Activated CD4-positive, alpha-beta T cell treated with anti-CD3 and anti-CD28 coated beads, Interleukin-2, Interleukin-6, amounts not matched to agents 100 ng/mL and 50 ng/mL, durations not matched to agents 16 hours and 8 hours (primary cell): ENCODE measurements at regions not wholly inside any gene's neighbourhood (a gene's known extent, or its start where the extent isn't known, plus 50 kb on each side); places are given as distances from the start of the nearest gene placed in this dataset.

ENCODE experiments used
- DNase-seq: peaks from one replicate; pipeline ENCODE4 v3.0.0-alpha.2; 2020

DNA sequence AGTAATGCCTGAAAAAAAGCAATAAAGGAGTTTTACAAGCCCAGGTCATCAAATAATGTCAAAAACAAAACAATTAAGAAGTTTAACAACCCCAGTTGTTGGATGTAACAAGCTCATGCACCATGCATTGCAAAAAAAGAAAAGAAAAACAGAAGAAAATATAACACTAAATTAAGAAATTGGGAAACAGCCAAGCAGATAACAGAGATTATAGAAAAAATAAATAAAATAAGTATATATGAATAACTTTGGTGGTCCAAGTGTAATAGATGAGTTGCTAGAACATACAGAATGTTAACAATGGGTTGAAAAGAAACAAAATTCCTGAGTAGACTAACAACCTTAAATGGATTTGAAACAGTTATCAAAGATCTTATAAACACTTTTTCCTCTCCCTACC, 573.1 kb upstream of the SOX11 start:
- DNase-seq: no peak

DNA sequence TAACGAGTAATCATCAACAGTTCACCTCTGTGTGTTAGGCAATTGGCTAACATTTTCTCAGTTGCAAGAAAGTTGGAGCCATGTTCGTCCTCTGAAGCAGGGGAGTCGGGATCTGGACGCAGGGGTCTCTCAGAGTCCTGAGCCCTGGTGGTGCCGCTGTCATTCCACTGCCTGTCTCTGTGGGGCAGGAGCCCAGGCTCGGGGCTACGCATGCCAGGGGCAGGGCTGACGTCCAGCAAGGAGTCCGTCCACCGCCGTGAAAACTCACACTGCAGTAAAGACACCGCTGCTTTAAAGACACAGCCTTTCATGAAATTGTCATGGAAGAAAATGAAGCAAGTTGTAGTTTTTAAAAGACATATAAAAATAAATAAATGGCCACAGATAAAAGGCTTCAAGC, 571.1 kb upstream of the SOX11 start:
- DNase-seq: no peak

DNA sequence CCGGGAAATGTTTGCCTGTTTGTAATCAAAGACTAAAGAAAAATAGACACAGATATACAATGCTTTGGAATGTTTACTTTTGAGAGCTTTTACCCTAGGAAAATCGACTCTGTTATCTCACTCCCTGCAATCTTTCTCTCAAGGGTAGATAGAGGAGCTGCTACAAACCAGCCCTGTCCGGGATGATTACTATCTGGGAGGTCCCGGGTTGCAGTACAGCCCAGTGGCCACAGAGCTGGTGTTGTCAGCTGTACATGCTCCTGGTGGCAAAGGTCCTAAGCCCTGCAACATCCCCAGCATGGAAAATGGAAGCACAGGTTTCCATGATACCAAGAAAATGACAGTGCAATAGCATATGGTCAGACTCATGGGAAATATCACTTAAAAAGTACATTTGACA, 570.5 kb upstream of the SOX11 start:
- DNase-seq: no peak

DNA sequence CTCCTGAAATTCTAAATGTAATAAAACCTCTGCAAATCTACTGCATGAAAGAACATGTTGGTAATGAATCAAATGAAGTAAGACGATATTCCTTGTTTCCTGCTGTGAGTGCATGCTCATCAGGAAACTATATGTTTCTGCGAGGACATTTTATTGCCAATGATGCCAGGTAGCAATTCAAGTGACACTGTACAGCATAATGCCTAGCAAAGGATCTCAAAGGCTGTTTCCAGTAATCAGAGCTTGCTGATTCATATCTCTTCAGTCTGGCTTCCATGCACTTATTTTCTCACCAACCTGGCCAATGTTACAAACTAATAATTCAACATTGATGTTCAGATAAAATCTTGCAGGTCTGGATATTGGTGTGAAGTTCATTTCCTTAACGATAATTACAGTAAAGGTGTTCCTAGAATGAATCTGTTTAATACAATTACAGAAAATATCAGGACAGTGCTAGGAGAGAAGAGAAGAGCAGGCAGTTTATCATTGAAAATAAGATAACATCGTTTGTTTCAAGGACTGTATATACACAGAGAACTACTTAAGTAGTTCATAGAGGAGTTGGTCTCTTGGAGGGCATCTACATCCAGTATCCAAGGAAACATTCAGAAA, 568.5 kb upstream of the SOX11 start:
- DNase-seq: no peak

DNA sequence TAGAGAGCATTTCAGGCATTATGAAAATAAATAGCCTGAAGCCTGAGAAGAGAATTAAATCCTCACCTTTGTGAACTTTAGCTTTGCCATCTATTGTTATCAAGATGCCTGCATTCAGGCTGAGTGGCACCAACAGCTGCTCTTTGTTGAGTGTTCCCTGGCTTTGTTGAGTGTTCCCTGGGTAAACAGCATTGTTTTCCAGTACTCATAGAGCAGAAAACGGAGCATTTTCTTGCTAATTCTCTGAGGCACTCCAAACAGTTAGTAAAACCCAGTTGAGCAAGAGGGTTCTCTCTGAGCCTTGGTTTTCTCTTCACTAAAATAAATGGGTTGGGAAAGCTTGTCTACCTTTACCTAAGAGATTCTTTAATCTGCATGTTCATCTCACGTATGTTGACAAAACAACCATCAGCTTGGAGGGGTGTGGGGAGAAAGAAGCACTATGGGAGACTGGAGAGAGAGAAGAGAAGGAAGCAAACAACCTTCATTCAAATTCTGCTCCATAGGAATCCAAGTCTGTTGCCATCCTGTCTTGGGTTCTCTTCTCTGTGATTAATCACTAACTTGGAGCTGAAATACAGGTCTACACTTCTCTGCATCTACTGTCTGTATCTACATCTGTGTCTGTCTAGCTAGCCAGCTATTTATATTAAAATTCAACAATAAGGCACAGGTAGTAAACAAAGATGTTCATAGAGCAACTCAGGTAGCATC, 567.0 kb upstream of the SOX11 start:
- no peak for DNase-seq

DNA sequence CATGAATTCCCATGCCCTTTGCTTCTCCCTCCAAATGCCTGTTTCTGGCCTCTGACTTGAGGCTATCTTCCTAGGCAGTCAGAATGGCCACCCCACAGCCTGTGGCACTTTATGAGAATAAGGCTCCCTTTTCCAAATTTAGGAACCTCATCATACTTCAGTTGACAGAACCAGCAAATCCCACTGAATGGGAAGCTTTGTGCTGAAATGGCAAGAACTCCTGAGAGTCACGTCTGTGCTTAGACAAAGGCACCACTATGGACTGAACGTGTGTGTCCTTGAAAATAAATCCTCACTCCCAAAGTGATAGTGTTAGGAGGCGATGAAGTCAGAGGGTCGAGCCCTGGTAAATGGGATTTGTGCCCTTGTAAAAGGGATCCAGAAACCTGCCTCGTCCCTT, 559.9 kb upstream of the SOX11 start:
- DNase-seq: no peak

DNA sequence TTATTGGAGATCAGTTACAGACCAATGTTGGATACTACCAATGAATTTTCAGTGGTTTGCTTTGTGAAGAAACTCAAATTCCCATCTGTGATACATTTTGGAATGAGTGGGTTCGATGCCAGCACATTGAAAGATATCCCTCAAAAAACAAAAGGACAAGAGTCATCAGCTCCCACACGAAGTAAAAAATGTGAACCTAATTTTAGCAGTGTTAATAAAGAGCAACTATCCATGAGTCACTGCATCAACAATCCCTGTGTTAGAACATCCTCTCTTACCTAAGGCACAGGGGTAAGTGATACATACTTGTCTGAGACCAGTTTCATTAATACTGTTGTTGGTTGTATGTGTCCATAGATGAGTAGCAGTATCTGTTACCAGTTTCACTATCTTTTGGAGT, 551.8 kb upstream of the SOX11 start:
- DNase-seq: no peak

DNA sequence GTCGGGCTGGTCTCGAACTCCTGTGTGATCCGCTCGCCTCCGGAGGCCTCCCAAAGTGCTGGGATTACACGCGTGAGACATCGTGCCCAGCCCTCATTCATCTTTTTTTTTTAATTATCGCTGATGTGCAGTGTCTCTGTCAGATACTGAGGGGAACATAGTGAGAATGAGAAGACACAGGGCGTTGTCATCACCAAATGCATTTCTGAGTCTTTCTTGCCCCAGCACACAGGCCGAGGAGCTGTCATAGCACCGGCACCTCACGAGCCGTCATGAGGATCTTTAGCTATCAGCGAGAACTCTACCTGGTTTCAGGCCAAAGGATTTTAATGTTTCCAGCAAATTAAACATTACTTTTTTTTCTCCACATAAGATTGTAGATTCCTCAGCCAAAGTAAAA, 548.0 kb upstream of the SOX11 start:
- no peak for DNase-seq

DNA sequence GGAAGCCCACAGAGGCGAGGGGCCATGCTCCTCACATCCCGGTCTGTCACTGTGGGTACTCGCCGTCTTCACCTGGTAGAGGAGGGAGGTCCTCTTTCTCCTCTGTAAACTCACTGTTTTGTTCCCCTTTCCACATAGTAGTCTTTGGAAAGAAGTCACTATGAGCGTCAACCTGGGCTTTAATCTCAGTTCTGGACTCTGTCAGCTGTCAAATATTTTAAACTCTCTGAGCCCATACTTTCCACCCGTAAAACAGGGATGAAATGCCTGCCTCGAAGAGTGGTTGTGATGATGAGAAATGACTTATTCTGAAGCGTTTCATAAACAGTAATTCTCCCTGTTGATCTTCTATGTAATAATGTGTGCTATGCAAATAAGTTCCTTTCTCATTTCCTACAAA, 547.1 kb upstream of the SOX11 start:
- DNase-seq: no peak

DNA sequence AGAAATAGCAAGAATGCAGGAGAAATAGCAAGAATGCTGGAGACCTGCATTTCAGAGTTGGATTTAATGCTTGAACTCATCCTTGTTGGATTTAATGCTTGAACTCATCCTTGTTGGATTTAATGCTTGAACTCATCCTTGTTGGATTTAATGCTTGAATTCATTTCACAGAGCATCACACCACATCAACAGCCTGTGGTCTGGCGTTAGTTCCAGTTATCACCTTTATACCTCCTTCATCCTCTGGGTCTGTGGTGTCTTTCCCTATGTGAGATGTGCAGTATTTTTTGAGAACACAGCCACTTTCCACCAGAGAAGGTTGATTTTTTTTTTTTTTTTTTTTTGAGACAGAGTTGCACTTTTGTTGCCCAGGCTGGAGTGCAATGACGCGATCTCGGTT, 546.4 kb upstream of the SOX11 start:
- DNase-seq: no peak

DNA sequence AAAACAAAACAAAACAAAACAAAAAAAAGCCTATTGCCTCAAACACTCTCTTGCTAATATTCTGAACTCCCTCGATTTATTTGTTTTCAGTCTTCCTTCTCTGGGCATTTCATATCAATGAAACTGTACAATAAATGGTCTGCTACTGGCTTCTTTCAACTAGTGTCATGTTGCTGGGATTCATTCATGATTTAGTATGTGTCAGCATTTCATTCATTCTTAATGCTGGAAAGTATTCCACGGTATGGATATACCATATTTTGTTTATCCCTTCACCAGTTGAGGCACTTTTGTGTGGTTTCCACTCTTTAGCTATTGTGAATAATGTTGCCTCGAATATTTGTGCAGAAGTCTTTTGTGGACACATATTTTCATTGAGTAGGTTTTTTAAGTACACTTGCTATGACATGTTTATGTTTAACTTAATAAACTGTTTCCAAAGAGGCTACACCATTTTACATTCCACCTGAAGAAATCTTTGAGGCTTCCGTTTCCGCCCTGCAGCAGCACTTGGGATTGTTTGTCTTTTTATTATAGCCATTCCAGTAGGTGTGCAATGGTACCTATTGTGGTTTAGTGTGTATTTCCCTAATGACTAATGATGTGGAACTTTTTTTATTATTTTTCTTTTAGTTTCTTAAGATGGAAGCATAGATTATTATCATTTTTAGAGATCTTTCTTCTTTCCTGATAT, 543.6 kb upstream of the SOX11 start:
- DNase-seq: no peak

DNA sequence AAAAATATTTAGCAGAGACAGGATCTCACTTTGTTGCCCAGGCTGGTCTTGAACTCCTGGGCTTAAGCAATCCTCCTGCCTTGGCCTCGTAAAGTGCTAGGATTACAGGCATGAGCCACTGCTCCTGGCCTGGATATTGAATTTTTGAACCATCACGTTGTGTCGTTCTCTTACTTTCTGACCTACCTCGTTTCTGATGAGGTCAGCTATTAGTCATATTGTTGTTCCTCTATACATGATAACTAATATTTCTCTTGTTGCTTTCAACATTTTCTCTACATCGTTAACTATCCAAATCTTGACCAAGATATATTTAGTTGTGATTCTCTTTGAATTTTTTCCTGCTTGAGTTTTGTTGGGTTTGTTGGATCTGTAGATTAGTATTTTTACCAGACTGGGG, 541.3 kb upstream of the SOX11 start:
- no peak for DNase-seq

DNA sequence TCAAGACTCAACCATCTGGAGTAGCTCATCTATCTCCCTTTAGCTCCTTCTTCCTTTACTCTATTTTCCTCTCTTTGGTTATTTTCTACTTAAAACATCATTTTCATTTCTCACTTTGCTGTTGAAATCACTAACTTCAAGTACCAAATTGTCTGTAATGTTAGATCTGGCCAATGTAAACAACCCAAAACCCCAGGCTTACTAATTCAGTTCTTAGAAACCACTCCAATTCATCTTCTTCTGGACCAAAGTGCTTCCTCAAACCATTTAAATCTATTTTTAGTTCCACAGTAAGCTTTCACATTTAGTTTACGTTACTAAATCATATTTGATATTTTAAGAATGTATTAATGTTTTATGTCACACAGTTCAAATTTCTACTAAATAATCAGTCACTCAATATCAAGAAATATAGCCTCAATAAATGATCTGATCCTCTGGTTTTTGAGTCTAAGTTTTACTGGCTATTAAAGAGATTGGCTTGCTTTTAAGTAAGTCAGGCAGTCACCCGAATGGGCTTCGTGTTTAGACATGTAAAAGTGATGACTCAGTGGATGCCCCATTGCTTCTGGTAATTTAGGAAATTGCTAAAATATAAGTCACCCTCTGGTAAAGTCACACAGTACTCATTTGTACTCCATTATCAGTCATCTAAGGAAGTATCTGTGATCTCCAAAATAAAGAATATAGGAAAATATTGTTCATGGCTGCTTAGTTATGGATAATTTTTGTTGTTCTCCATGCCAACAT, 527.2 kb upstream of the SOX11 start:
- no peak for DNase-seq

DNA sequence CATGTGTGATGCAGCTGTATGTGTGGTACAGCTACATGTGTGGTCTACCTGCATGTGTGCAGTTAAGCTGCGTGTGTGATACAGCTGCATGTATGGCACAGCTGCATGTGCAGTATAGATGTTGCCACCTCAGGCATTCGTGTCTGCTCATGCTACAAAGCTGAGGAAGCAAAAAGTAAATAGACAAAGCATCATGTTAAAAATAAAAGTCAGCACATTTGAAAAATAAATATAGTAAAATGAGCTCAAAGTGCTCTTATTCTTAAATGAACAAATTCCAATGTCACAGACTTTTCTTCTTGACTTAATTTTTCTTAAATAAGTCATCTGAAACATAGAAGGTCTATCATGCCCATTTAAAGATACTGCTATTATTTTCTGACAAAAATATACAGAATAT, 519.3 kb upstream of the SOX11 start:
- DNase-seq: no peak

DNA sequence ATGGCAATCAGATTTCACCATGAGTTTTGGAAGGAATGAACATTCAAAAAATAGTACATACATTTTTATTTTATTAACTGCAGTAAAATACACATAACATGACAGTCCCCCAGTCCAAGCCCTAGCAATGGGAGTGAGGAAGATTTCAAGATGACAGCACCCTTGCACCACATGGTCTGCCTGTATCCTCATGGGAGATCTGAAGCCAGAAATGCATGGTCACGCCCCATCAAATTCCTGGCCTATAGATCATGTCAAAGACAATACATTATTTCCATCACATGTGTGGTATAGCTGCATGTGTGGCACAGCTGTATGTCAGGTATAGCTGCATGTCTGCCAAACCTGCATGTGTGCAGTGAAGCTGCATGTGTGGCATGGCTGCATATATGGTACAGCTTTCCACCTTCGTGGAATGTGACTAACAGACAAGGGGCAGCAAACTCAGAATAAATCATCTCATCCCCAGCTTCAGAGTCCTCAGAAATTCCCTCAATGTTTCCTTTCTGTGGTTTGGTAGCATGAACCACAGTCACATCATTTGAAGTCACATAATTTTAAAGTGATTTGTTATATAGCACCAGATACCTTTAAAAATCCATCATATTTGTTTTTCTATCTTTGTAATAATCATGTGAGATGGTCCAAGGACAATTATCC, 518.2 kb upstream of the SOX11 start:
- DNase-seq: no peak

DNA sequence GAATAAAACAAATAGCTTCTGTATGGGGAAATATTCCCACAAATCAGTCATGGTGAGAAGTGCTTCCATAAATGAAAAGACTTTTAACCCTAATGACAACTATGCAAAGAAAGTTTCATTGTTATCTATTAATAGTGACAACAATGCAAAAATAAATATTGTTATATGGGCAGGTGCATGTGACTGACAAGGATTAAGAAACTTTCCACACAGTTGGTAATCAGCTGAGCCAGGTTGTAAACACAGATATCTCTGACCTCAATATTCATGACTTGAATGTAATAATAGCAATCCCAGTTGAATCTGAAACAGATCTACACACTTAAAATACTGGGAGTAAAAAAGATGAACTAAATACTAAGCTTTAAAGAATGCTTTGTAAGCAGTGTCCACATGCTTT, 517.0 kb upstream of the SOX11 start:
- DNase-seq: no peak

DNA sequence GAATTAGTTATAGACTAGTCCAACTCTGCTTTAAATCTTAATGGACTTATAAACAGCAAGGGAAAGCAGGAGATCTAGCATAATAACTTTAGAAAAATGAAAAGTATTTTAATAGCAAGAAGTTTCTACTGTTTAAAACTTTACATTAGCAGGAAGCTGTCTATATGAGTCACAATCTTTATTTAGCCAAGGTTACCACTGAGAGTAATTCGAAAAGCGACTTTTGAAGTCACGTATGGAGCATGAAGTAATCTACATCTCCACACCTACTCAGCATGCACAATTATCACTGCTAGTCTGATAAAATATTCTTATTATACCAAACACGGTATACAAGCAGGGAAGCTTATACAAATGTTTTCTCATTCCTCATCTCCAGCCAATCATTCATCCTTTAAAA, 515.4 kb upstream of the SOX11 start:
- no peak for DNase-seq

DNA sequence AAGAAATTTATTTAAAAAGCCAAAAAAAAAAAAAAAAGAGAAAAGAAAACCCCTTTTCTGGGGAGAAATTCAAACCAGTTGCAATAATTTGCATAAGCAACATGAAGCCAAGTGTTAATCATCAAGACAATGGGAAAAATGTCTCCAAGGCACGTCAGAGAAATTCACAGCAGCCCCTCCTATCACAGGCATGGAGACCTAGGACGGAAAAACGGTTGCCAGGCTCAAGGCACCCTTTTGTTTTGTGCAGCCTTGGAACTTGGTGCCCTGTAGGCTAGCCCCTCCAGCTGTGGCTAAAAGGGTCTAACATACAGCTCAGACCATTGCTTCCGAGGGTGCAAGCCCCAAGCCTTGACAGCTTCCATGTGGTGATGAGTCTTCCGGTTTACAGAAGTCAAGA, 509.2 kb upstream of the SOX11 start:
- DNase-seq: no peak

DNA sequence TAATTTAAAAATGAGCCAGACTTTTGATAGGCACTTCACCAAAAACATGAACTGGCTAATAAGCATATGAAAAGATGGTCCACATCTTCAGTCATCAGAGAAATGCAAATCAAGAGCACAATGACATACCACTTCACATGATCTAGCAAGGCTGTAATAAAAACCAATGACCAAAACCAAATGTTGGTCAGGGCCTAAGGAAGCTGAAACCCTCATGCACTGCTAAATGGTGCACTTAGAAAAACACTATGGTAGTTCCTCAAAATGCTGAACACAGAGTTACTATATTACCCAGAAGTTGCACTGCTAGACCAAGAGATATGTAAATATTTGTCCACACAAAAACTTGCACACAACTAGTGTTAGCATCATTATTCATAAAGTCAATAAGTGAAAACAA, 504.9 kb upstream of the SOX11 start:
- DNase-seq: no peak

DNA sequence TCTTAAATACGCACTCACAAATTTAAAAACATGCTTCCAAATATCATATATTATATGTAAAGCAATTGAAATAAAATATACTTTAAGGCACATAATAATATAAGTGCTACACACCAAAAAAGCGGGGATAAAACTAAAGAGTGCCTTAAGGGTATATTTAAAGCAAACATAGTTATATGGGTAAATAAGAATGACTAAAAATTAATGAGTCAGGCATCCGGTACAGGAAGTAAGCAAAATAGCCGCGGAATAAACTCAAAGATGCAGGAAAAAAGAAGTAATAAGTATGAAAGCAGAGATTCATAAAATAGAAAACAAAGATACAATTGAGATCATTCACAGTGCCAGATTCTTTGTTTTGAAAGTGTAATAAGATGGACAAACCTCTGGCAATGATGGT, 503.5 kb upstream of the SOX11 start:
- DNase-seq: no peak

DNA sequence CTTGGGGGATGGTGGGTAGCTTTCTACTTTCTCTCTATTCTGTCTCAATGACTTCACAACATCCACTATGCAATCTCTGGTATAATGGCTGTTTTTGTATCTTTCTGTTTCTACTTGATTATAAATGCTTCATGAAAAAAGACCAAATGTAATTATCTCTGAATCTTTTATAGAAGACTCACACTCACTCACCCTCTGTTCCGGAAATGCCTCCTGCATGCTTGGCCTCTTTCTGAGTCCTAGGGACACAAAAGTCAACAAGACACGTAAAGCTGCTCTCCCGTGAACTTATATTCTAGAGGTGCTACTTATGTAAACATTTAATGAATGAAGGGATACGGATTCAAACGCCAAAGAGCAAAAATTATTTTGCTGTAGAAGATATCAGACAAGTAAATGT, 502.2 kb upstream of the SOX11 start:
- no peak for DNase-seq

DNA sequence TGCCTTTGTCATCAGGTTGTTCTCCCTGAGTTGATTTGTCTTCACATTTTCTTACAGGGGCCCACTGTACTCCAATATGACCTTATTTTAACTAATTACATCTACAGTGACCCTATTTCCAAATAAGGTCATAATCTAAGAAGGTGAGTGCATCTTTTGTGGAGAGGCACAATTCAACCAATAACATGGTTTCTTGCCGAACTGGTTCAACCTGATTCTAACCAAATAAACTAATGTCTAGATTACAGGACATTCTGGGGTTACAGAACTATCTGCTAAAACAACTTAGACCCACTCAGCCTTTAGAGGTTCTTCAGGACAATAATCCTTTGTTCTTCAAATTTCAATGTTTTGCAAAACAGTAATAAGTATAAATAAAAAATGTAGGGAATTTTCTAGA, 496.5 kb upstream of the SOX11 start:
- DNase-seq: no peak

DNA sequence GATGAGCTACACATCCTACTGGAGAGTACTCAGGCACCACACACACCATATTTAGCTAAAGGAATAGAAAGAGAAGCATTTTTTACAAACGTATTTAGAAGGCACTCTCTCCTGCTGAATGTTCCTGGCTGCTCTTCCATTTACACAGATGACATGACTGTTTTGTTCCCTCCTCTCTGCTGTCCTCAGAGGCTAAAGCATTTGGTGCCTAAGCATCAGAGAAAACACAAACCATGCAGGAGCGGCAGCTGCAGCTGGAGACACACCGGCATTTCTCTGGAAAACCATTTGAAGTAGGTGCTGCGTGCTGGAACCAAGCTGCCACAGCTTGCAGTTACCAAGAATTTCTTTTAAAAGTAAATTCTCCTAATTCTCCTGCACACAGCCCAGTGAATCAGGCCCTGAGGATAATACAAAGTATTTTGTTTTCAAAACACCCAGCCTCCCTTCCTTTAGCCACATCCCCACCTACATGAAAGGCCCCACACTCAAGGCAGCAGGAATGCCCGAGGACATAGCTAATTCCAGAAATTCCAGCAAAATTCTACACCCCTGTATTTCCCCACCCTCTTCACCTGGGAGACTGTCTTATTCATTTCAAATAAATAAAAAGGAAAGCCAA, 488.9 kb upstream of the SOX11 start:
- no peak for DNase-seq
